Thyroid gland (tissue), 4 donors: ENCODE measurements at regions not wholly inside any gene's neighbourhood (a gene's known extent, or its start where the extent isn't known, plus 50 kb on each side); places are given as distances from the start of the nearest gene placed in this dataset.

Experiments used
- CTCF ChIP-seq, 6 experiments: fragments of 200-600 bp in 3 of 6; fragments of 450-650 bp in 3 of 6; sonication (generic) in 3 of 6; IDR thresholded peaks; one replicate each; pipeline ENCODE4 v1.5.1; 2016 to 2019; ENCODE audit warnings: antibody characterized with exemption in 6 of 6, mild to moderate bottlenecking in 2 of 6, inconsistent platforms in 1 of 6, moderate library complexity in 1 of 6
- POLR2A ChIP-seq, 2 donors: fragments of 450-650 bp; IDR thresholded peaks; one replicate each; pipeline ENCODE4 v1.6.1; 2017; ENCODE audit warnings: antibody characterized with exemption in 2 of 2, mild to moderate bottlenecking in 2 of 2, moderate library complexity in 1 of 2

GRCh38 chr1:99173282-99173681 is 91.0 kb upstream of the PLPPR4 start:
- no peak for TF ChIP-seq CTCF (IDR thresholded peaks at IDR 0.05)
- TF ChIP-seq POLR2A (IDR thresholded peaks at IDR 0.05), result no peak
